Putamen (tissue), 1 donor: ENCODE measurements at regions not wholly inside any gene's neighbourhood (a gene's known extent, or its start where the extent isn't known, plus 50 kb on each side); places are given as distances from the start of the nearest gene placed in this dataset.

Source experiments
- DNase-seq: peaks from one replicate; pipeline ENCODE4 v3.0.0-alpha.2; 2016; ENCODE audit warnings: low spot score

DNA sequence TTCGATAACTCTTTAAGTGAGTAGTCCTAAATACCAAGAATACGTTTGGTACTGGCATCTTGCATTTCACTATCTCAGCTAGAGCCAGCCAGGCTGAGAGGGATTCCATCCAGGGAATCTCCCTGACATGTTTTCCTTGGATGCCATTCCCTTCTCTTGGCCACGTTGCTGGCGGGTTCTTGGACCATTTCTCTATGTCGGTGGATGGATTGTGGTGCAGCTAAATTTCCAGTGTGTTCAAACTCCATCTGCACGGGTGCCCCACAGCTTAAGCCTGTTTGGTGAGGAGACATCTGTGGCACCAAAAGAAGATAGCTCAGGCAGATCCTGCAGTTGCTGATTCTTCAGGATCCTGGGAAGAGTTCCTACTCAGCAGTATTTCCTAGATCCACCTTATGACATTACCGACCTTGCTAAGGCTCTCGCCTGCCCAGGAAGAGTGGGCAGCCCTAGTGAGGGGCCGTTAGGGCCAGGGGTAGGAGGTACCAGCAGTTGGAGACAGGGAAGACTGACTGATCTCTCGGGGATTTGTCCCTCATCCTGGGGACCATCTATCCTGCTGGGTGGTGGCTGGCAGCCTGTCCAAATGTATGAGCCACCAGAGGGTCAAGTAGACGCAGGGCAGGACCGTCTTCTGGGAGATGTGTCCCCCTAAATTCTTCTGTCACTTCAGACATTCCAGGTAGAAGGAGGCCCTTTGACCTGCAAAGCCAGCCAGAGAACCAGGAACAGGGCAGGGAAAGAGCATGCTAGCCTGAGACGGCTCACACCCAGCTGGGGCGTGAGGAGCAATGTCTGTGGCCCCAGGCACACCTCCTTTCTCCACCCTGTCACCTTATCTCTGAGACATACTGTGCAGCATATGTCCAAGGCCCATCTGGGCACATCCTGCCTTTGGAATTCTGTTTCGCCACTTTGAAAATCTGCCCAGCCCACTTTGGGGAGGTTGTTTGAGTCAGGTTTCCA, 72.6 kb upstream of the CAPRIN2 start:
- DNase-seq, result no peak

DNA sequence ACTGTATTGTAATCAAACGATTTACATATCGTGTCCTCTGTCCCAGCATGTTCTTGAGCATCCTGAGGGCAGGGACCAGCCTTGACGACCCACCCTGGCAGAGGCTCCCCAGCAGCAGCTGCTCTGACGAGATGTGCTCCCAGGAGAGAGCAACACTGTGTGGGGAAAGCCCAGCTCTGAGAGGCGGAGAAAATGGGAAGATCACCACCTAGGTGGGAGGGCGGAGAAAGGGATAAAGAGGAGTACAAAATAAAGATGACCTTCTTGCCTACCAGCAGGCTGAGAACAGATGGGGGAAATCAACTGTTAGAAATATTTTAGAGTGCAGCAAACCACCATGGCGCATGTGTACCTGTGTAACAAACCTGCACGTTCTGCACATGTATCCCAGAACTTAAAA, 71.5 kb upstream of the CAPRIN2 start:
- DNase-seq, result no peak

DNA sequence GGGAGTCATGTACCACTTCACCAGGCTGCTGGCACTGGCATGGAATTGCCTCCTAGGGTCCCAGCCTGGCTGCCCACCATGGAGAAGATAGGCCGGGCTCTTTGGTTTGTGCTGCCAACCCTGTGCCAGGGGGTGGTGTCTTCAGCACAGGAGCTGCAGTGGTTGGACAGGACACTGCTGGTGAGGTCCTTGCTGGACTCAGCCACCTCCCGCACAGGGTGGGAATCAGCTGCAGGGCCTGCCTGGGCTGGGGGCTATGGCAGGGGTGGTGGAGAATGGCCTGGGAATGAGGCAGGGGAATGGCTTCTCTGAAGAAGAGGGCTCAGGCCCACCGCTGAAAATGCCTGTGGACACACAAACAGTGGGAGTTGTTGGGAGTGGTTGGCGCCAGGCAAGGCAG, 70.6 kb upstream of the CAPRIN2 start:
- DNase-seq, result no peak

DNA sequence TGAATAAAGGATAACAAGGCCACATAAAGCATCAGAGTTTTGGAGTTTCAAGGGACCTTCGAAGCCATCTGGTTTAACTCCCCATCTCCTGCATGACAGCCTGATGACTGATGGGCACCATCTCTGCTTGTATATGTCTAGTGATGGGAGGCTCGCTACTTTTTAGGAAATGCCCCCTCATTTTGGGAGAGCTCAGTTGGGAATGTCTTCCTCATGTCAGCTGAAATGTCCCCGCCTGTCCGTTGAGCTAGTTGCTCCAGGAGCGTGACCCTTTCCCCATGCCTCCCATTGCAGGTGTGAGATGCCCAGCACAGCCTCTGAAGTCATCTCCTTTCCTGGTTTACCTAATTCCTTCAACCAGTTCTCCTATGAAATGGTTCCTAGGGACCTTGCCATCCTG, 69.6 kb upstream of the CAPRIN2 start:
- DNase-seq, result no peak

DNA sequence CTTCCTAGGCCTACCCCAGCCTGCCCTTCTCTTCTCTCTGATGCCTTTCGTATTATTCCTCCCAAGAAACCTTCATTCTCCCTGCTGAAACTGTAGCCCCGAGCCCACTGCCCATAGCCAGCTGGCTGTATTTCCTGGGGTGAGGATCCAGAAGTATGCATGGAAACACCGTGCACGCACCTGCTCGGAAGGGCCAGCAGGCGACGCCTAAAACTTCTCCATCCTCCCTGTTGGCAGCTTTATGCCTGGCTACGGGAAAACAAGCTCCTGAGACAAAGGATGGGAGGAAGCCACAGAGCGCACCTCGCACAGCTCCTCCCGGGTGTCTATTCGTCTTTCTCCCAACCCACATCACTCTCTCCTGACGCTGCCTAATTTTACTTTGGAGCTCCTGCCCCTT, 69.0 kb upstream of the CAPRIN2 start:
- DNase-seq, result no peak

DNA sequence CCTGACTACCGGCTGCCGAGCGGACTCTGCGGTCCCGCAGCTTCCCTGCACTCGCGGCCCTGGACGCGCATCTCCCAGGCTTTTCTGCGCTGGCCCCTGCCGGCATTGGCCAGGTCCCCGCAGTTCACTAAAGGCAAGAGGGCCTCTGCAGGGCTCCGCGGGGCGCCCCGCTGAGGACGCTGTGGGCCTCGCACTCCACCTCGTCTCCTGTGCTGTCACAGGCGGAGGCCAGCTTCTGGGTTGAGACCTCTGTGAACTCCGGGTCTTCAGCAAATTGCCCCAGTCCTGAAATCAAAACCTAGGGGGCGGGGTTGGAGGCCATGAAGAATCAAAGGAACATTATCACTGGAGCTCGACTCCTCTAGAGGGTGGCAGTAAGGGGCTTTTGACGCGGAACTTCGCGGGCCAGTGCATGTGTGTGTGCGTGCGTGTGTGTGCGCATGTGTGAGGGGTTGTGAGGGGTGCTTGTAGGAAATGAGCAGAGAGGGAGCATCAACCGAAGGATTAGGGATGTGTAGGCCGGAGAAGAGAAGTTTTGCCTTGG, 68.5 kb upstream of the CAPRIN2 start:
- peak; percentile 35 for DNase-seq

DNA sequence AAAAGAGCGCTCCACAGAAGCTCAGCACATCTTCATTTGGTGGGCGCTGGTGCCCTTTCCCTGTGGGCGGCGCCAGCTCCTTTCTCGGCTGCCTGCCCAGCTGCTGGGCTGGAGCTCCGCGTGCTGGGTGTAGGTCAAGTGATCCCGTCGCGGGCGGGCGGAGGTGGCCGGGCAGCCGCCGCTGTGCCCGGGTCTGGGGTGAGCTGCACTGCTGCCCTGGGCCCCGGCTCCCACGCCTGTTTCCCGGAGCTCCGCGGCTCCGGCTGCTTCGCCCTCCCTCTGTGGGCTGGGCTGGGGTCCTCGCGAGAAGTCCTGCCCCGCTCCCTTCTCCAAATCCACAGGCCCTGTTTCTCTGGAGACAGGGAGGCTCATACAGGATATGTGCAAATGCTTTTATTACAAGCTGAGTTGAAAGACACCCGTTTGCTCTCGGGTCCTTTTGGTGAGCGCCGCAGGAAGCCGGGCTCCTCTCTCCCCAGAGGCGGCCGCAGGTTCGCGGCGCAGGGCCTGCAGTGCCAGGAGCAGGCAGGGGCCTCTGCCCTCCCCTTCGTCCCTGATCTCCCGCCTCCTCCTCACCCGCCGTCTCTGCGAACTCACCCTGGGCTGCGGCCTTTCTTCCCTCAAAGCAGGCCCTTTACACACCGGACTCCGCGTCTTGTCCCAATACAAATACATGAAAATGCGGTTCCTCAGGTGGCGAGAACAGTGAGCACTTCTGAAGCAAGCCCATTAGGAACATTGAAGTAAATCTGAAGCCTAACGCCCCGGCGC, 67.8 kb upstream of the CAPRIN2 start:
- DNase-seq, result peak; percentile 58

DNA sequence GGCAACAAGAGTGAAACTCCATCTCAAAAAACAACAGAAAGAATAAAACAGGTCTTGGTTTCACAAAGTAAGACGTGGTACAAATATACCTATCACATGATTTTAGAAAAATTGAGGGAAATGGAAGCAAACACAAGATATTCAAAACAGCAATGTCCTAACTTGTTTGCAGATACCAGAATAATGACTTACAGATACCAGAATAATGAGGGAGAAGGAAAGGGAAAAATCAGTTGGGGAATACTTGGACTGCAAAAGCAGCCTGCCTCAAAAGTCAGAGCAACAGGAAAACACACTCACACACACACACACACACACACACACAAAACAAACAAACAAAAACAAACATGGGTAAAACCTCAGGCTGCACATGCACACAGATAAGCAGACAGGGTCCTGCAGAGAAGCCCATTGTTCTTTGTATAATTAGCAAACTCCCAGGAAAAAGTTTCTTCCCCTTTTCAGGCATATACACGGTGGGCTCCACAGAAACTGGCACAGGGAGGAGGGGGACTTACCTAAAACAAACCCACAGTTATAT, 65.7 kb upstream of the CAPRIN2 start:
- DNase-seq, result no peak

DNA sequence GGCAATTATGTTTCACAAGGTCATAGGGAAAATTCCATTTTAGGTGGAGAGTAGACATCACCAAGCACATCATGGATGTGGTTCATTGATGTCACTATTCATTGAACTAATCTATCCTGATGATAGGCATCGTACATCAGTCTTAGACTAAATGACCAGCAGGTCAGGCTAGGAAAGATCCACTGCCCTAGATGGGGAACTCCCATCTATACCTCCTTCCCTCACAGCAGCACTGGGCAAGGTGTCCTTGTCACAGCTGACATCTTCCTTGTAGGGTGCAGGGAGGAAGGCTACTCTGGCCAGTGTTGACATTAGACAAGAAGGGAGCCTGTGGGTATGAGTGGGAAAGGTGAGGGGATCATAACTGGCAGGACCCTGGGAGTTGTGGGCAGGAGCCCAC, 63.8 kb upstream of the CAPRIN2 start:
- DNase-seq, result no peak

DNA sequence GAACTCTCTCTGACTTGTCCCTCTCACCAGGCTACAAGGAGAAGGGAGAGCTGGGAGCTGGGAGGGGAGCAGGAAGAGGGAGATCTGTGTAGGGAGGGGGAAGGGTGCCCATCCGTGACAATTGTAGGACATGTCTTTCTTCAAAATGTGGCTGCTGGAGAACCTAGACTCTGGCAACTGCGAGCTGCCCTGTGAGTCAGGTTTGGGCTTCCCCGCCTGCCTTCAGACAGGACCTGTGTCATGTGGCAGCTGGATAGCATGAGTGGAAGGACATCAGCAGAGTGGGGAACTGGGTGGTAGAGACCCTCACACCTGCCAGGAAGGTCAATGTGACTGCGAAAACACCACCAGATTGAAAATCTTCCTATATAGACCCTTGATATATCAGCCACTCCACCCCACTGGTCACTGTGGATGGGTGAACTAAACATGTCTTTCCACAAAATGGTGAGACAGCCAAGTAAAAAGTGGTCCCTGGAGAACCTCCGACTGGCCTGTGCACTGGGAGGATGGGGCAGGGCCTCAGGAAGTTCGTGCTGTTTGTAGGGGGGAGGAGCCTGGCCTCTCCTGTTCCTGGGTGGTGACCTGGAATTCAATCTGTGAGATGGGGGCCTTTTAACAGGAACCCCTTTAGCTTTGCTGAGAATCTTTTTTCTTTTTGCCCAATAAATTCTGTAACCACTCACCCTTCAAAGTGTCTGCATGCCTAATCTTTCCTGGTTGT, 62.2 kb upstream of the CAPRIN2 start:
- DNase-seq, result no peak

DNA sequence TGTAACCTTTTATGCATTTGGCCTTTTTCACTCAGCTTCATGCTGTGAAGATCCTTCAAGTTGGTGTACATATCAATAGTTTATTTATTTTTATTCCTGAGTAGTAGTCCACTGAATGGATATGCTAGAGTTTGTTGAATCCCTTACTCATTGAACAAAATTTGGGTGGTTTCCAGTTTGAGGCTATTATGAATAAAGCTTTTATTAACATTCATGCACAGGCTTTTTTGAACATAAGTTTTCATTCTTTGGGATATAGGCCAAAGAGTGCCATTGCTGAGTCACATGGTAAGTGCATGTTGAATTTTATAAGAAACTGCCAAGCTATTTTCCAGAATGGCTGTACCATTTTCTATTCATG, 59.5 kb upstream of the CAPRIN2 start:
- DNase-seq, result no peak

DNA sequence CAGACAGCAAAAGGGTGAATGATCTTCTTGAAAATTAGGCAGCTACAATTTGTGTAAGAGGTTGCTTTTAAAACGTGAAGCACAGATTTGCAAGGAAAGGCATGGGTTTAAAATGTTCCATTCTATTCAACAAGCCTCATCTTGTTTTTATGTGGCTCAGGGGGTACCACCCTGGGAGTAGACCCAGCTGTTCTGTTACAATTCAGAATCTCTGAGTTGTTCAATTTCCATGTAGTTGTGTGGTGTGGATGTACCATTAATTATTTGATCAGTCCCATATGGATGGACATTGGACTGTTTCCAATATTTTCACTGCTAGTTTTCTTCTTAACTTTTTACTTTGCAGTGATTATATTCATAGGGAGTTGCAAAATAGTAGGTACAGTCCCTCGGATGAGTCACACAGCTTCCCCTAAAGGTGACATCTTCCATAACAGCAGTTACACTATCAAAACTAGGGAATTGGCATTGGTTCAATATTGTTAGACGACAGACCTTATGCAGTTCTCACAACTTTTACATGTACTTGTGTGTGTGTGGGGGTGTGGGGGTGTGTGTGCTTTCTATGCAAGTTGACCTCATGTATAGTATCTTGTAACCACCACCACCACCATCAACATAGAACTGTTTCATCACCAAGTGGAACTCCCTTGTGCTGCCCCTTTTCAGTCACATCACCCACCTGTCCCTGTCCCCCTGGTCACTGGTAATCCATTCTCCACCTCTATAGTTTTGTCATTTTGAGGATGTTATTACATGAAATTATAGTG, 59.0 kb upstream of the CAPRIN2 start:
- DNase-seq, result no peak

DNA sequence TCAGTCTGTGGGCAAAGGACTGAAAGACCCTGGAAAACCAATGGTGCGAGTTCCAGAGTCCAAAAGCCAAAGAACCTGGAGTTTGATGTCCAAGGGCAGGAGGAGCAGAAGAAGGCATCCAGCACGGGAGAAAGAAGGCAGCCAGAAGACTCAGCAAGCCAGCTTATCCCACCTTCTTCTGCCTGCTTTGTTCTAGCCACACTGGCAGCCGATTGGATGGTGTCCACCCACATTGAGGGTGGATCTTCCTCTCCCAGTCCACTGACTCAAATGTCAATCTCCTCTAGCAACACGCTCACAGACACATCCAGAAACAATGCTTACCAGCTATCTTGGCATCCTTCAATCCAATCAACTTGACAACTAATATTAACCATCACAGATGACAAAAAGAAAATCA, 57.2 kb upstream of the CAPRIN2 start:
- DNase-seq, result no peak

DNA sequence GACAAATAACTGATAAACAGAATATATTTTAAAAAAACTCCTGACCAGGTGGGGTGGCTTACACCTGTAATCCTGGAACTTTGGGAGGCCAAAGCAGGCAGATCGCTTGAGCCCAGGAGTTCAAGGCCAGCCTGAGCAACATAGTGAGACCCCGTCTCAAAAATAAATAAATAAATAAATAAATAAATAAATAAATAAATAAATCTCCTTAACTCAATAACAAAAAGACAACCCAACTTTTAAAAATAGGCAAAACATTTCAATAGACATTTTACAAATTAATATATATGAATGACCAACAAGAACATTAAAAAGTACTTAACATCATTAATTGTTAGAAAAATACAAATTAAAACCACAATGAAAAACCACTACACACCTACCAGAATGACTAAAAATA, 56.2 kb upstream of the CAPRIN2 start:
- DNase-seq, result no peak

DNA sequence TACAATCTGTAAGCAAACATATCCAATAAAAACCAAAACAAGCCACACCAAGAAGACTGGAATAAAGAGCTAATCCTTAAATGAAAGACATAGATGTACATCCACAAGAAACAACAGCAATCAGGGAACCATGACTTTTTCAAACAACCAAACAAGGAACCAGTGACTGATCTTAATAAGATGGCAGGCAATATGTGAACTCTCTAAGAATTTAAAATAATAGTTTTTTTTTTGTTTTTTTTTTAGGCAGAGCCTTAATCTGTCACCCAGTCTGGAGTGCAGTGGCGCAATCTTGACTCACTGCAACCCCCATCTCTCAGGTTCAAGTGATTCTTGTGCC, 52.9 kb upstream of the CAPRIN2 start:
- DNase-seq, result no peak

DNA sequence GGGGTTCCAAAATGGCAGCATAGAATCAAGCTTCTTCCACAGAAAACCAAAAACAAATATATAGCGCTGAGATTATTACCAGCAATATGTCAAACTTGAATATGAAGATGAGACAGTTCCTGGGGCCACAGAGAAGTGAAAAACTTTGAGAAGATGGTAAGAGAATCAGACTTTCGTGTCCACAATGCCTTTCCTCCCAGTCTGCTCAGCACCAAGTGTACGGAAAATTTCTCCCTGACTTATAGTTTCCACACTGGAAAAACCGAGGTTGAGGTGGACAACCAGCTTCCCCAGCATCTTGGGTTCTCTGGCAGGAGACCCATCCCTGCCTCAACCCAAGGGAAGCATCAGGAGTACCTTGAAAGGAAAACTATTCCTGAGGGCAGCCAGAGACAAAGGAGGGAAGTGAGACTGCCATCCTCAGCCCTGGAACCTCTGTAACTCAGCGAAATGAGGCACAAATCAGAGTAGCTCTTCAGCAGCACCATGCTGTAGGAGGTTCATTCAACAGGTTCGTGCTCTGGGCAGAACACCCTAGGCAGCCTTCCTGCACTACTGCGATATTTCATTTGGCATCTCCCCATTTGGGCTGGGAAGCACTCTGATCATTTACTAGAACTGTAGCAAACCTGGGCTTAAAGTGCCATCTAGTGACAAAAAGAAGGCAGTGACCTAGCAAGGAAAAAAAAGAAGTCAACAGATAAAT, 52.4 kb upstream of the CAPRIN2 start:
- DNase-seq, result peak; percentile 45

DNA sequence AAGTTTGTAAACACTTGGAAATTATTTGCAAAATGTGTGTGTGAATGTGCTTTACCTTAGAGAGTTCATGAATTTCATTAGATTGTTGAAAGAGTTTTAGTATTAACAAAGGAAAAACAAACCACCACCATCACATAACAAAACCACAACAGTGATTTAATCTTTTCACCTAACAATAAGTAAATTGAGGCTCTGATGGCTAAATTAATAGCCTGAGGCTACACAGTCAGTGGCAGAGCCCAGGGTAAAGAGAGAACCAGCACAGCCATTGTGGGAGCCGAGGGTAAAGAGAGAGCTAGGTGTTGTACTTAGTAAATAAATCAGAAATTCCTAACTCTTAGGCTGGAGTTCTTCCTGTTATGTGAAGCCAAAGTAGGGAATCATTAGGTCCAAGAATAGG, 51.2 kb upstream of the CAPRIN2 start:
- no peak for DNase-seq
